ENCODE measurements at regions not wholly inside any gene's neighbourhood (a gene's known extent, or its start where the extent isn't known, plus 50 kb on each side); places are given as distances from the start of the nearest gene placed in this dataset.
"Not testable (repeated sequence)": the region's sequence is repeated elsewhere in the genome, so short reads cannot be mapped to it uniquely, and the experiment has no call there.

GRCh38 chr2:34254272-34254878 is 655.3 kb upstream of the FAM98A start:
- H3K27ac ChIP-seq (ENCODE audit: low read length) = no peak overlapping the region
- H3K27me3 ChIP-seq (ENCODE audit: control insufficient read depth, insufficient read depth, low read length) = no peaks in the 10 kb centered on the region
- no CpG with 5 or more reads among the region's 2 CpGs for WGBS (ENCODE audit: insufficient coverage, insufficient read length)
- H3K4me1 ChIP-seq (ENCODE audit: control insufficient read depth, insufficient read depth, low read length) = no peaks in the 10 kb centered on the region
- H3K36me3 ChIP-seq (ENCODE audit: control insufficient read depth, insufficient read depth, low read length) = no peaks in the 10 kb centered on the region
- H3K9me3 ChIP-seq (ENCODE audit: control insufficient read depth, insufficient read depth, low read length) = no peaks in the 10 kb centered on the region
- no peak for DNase-seq (ENCODE audit: low read depth, low spot score)
- H3K4me3 ChIP-seq (ENCODE audit: low read length) = no peak overlapping the region

GRCh38 chr2:34252111-34252510 is 653.0 kb upstream of the FAM98A start:
- Histone ChIP-seq H3K27me3 (ENCODE audit: control insufficient read depth, insufficient read depth, low read length) (no peaks in the 10 kb centered on the region), H3K4me1 (ENCODE audit: control insufficient read depth, insufficient read depth, low read length) (no peaks in the 10 kb centered on the region), H3K9me3 (ENCODE audit: control insufficient read depth, insufficient read depth, low read length) (no peaks in the 10 kb centered on the region), H3K4me3 (ENCODE audit: low read length) (no peak overlapping the region), H3K36me3 (ENCODE audit: control insufficient read depth, insufficient read depth, low read length) (no peaks in the 10 kb centered on the region), H3K27ac (ENCODE audit: low read length) (no peak overlapping the region)
- no peak for DNase-seq (ENCODE audit: low read depth, low spot score)
- no CpG with 5 or more reads among the region's 3 CpGs for WGBS (ENCODE audit: insufficient coverage, insufficient read length)

DNA sequence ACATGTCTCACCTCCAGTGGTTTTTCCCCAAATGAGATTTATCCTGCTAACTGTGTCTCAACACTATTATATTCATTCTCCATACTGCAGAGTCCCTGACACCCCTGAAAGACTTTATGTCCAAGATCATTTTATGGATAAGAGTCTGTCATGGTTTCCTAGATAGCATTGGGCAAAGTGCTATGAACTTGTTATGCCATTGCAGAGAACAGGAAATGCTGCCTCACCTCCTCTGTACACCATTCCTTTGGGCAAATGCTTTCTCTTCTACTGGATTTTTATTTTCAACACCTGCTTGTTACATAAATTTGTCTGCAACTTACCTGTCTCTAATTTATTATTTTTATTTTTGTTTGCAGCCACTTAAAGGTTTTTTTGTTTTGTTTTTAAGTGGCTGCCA is 652.5 kb upstream of the FAM98A start:
- no peaks in the 10 kb centered on the region for H3K27me3 ChIP-seq (ENCODE audit: control insufficient read depth, insufficient read depth, low read length)
- no peak overlapping the region for H3K4me3 ChIP-seq (ENCODE audit: low read length)
- H3K36me3 ChIP-seq (ENCODE audit: control insufficient read depth, insufficient read depth, low read length) = no peaks in the 10 kb centered on the region
- no peak for DNase-seq (ENCODE audit: low read depth, low spot score)
- no peak overlapping the region for H3K27ac ChIP-seq (ENCODE audit: low read length)
- no peaks in the 10 kb centered on the region for H3K4me1 ChIP-seq (ENCODE audit: control insufficient read depth, insufficient read depth, low read length)
- H3K9me3 ChIP-seq (ENCODE audit: control insufficient read depth, insufficient read depth, low read length) = no peaks in the 10 kb centered on the region

DNA sequence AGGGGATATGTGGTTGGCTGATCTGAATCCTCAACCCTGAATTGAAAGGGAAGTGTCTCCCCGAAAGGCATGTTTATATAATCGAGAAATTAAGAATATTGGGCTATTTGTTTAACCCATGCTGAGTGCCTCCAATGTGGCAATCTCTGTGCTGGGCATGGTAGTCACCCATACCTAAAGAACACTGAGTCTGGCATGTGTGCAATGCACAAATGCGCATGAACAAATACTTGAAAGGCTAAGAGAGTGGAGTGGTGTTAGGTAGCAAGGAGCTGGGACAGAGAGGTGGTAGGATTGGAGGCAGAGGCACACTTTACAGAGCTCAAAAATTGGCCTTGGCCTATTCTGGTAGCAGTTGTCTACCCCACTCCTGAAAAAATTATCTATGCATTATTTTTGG is 645.1 kb upstream of the FAM98A start:
- no peaks in the 10 kb centered on the region for H3K4me1 ChIP-seq (ENCODE audit: control insufficient read depth, insufficient read depth, low read length)
- no peak overlapping the region for H3K4me3 ChIP-seq (ENCODE audit: low read length)
- DNase-seq (ENCODE audit: low read depth, low spot score) = no peak
- WGBS (ENCODE audit: insufficient coverage, insufficient read length) = no CpG with 5 or more reads among the region's 3 CpGs
- H3K9me3 ChIP-seq (ENCODE audit: control insufficient read depth, insufficient read depth, low read length) = no peaks in the 10 kb centered on the region
- no peaks in the 10 kb centered on the region for H3K36me3 ChIP-seq (ENCODE audit: control insufficient read depth, insufficient read depth, low read length)
- H3K27ac ChIP-seq (ENCODE audit: low read length) = no peak overlapping the region
- no peaks in the 10 kb centered on the region for H3K27me3 ChIP-seq (ENCODE audit: control insufficient read depth, insufficient read depth, low read length)

- H3K4me1 ChIP-seq (ENCODE audit: control insufficient read depth, insufficient read depth, low read length) = no peaks in the 10 kb centered on the region
- DNase-seq (ENCODE audit: low read depth, low spot score) = no peak
- H3K9me3 ChIP-seq (ENCODE audit: control insufficient read depth, insufficient read depth, low read length) = no peaks in the 10 kb centered on the region
- no peaks in the 10 kb centered on the region for H3K27me3 ChIP-seq (ENCODE audit: control insufficient read depth, insufficient read depth, low read length)
- no CpG with 5 or more reads among the region's 3 CpGs for WGBS (ENCODE audit: insufficient coverage, insufficient read length)
- H3K36me3 ChIP-seq (ENCODE audit: control insufficient read depth, insufficient read depth, low read length) = no peaks in the 10 kb centered on the region
- no peak overlapping the region for H3K4me3 ChIP-seq (ENCODE audit: low read length)
- H3K27ac ChIP-seq (ENCODE audit: low read length) = no peak overlapping the region
Observed at GRCh38 chr2:34242763-34243123, 643.6 kb upstream of the FAM98A start.

GRCh38 chr2:34241905-34242762 is 643.0 kb upstream of the FAM98A start:
- no peak for DNase-seq (ENCODE audit: low read depth, low spot score)
- no peaks in the 10 kb centered on the region for H3K4me1 ChIP-seq (ENCODE audit: control insufficient read depth, insufficient read depth, low read length)
- H3K27ac ChIP-seq (ENCODE audit: low read length) = no peak overlapping the region
- no peaks in the 10 kb centered on the region for H3K27me3 ChIP-seq (ENCODE audit: control insufficient read depth, insufficient read depth, low read length)
- WGBS (ENCODE audit: insufficient coverage, insufficient read length) = no CpG with 5 or more reads among the region's 6 CpGs
- H3K36me3 ChIP-seq (ENCODE audit: control insufficient read depth, insufficient read depth, low read length) = no peaks in the 10 kb centered on the region
- H3K4me3 ChIP-seq (ENCODE audit: low read length) = no peak overlapping the region
- no peaks in the 10 kb centered on the region for H3K9me3 ChIP-seq (ENCODE audit: control insufficient read depth, insufficient read depth, low read length)

DNA sequence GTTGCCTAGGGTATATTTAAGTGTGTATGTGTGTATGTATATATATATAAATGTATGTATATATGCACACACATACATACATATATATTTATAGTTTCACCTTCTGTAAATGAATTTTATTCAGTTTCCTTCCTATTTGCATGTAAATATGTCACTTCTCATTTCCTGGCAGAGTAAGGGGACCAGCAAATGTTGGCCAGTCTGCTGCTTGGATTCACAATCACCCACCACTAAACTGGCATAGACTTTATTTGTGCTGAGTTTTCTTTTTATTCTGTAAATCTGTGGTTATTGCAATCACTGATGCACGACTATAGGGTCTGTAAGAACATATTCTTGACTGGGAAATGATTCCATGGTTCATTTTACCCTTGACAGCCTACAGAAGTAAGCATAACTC is 640.4 kb upstream of the FAM98A start:
- Histone ChIP-seq H3K27me3 (ENCODE audit: control insufficient read depth, insufficient read depth, low read length) (no peaks in the 10 kb centered on the region), H3K36me3 (ENCODE audit: control insufficient read depth, insufficient read depth, low read length) (no peaks in the 10 kb centered on the region), H3K9me3 (ENCODE audit: control insufficient read depth, insufficient read depth, low read length) (no peaks in the 10 kb centered on the region), H3K4me1 (ENCODE audit: control insufficient read depth, insufficient read depth, low read length) (no peaks in the 10 kb centered on the region), H3K27ac (ENCODE audit: low read length) (no peak overlapping the region), H3K4me3 (ENCODE audit: low read length) (no peak overlapping the region)
- no peak for DNase-seq (ENCODE audit: low read depth, low spot score)
- no CpG with 5 or more reads among the region's 1 CpG for WGBS (ENCODE audit: insufficient coverage, insufficient read length)

DNA sequence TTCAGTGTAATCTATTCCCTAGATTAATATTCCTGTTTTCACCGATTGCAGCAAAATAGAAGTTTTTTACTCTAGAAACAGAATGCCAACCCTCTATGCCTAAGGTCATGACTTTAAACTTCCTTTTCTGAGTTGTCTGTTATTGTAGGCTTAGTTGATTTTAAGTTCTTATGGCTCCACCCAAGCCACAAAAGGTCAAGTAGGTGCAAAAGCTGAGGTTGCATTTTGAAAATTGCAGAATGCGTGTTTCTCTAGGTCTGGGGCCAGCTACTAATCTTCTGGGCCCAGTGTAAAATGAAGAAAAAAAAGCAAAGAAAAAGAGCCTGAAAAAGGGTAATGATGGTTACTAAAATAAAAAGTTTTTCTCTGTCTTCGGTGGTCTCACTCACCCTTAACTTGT is 635.7 kb upstream of the FAM98A start:
- WGBS (ENCODE audit: insufficient coverage, insufficient read length) = no CpG with 5 or more reads among the region's 3 CpGs
- no peak overlapping the region for H3K27ac ChIP-seq (ENCODE audit: low read length)
- no peaks in the 10 kb centered on the region for H3K9me3 ChIP-seq (ENCODE audit: control insufficient read depth, insufficient read depth, low read length)

GRCh38 chr2:34229998-34230397 is 630.9 kb upstream of the FAM98A start:
- H3K36me3 ChIP-seq (ENCODE audit: control insufficient read depth, insufficient read depth, low read length) = no peaks in the 10 kb centered on the region
- no CpG with 5 or more reads among the region's 1 CpG for WGBS (ENCODE audit: insufficient coverage, insufficient read length)
- no peaks in the 10 kb centered on the region for H3K9me3 ChIP-seq (ENCODE audit: control insufficient read depth, insufficient read depth, low read length)
- DNase-seq (ENCODE audit: low read depth, low spot score) = no peak
- no peak overlapping the region for H3K4me3 ChIP-seq (ENCODE audit: low read length)
- no peaks in the 10 kb centered on the region for H3K4me1 ChIP-seq (ENCODE audit: control insufficient read depth, insufficient read depth, low read length)
- no peaks in the 10 kb centered on the region for H3K27me3 ChIP-seq (ENCODE audit: control insufficient read depth, insufficient read depth, low read length)
- no peak overlapping the region for H3K27ac ChIP-seq (ENCODE audit: low read length)

More for the DNA sequence above, 635.7 kb upstream of the FAM98A start:
- H3K36me3 ChIP-seq (ENCODE audit: control insufficient read depth, insufficient read depth, low read length) = no peaks in the 10 kb centered on the region
- H3K27me3 ChIP-seq (ENCODE audit: control insufficient read depth, insufficient read depth, low read length) = no peaks in the 10 kb centered on the region
- H3K4me3 ChIP-seq (ENCODE audit: low read length) = no peak overlapping the region
- H3K4me1 ChIP-seq (ENCODE audit: control insufficient read depth, insufficient read depth, low read length) = no peaks in the 10 kb centered on the region
- DNase-seq (ENCODE audit: low read depth, low spot score) = no peak

GRCh38 chr2:34215174-34215573 is 616.1 kb upstream of the FAM98A start:
- no peak for DNase-seq (ENCODE audit: low read depth, low spot score)
- Histone ChIP-seq H3K36me3 (ENCODE audit: control insufficient read depth, insufficient read depth, low read length) (no peaks in the 10 kb centered on the region), H3K4me1 (ENCODE audit: control insufficient read depth, insufficient read depth, low read length) (no peaks in the 10 kb centered on the region), H3K4me3 (ENCODE audit: low read length) (no peak overlapping the region), H3K9me3 (ENCODE audit: control insufficient read depth, insufficient read depth, low read length) (no peaks in the 10 kb centered on the region), H3K27me3 (ENCODE audit: control insufficient read depth, insufficient read depth, low read length) (no peaks in the 10 kb centered on the region), H3K27ac (ENCODE audit: low read length) (no peak overlapping the region)
- WGBS (ENCODE audit: insufficient coverage, insufficient read length) = no CpG with 5 or more reads among the region's 4 CpGs

- WGBS (ENCODE audit: insufficient coverage, insufficient read length) = no CpG with 5 or more reads among the region's 8 CpGs
Observed at GRCh38 chr2:34210382-34210781, 611.3 kb upstream of the FAM98A start.

More at GRCh38 chr2:34210382-34210781, 611.3 kb upstream of the FAM98A start:
- H3K4me1 ChIP-seq (ENCODE audit: control insufficient read depth, insufficient read depth, low read length); H3K4me3 ChIP-seq (ENCODE audit: low read length); H3K27me3 ChIP-seq (ENCODE audit: control insufficient read depth, insufficient read depth, low read length); H3K36me3 ChIP-seq (ENCODE audit: control insufficient read depth, insufficient read depth, low read length); H3K27ac ChIP-seq (ENCODE audit: low read length); DNase-seq (ENCODE audit: low read depth, low spot score); H3K9me3 ChIP-seq (ENCODE audit: control insufficient read depth, insufficient read depth, low read length): not testable (repeated sequence)

Data from iPS DF 6.9 (cell line).